Calu3 (cell line): ENCODE measurements at regions not wholly inside any gene's neighbourhood (a gene's known extent, or its start where the extent isn't known, plus 50 kb on each side); places are given as distances from the start of the nearest gene placed in this dataset.

ENCODE experiments used
- BruUV-seq: library from RNA; stranded (reverse); fragments of 400-500 nt; replicated peaks from 2 replicates; lab custom pipeline; 2021; lab: Mats Ljungman, UMichigan
- CTCF ChIA-PET: fragments of 300-600 bp; sonication (Branson Sonifier 250); formaldehyde crosslinking; loops from one replicate; lab custom pipeline; 2022; ENCODE audit warnings: antibody characterized with exemption; lab: Charles Lee
- DNase-seq: peaks from one replicate; pipeline ENCODE4 v3.0.0; 2022
- H3K27ac Mint-ChIP-seq: one replicate; pipeline ENCODE4 v1.8.0; 2022; ENCODE audit warnings: mixed read lengths; ENCODE audit not compliant: unreplicated experiment
- H3K27me3 Mint-ChIP-seq: one replicate; pipeline ENCODE4 v1.8.0; 2022; ENCODE audit warnings: mixed read lengths; ENCODE audit not compliant: unreplicated experiment
- H3K36me3 Mint-ChIP-seq: one replicate; pipeline ENCODE4 v1.8.0; 2022; ENCODE audit warnings: mild to moderate bottlenecking, moderate library complexity, mixed read lengths; ENCODE audit not compliant: insufficient read depth, unreplicated experiment
- H3K4me1 Mint-ChIP-seq: one replicate; pipeline ENCODE4 v1.8.0; 2022; ENCODE audit warnings: mild to moderate bottlenecking, low read depth, mixed read lengths; ENCODE audit not compliant: unreplicated experiment
- H3K4me3 Mint-ChIP-seq: one replicate; pipeline ENCODE4 v1.8.0; 2022; ENCODE audit warnings: mild to moderate bottlenecking, low read depth, moderate library complexity, mixed read lengths; ENCODE audit not compliant: unreplicated experiment
- H3K9me3 Mint-ChIP-seq: one replicate; pipeline ENCODE4 v1.8.0; 2022; ENCODE audit warnings: low read depth, mixed read lengths; ENCODE audit not compliant: unreplicated experiment
- CTCF ChIP-seq: fragments of 200-600 bp; IDR thresholded peaks from one replicate; pipeline ENCODE4 v1.8.0; 2022; ENCODE audit warnings: antibody characterized with exemption; ENCODE audit not compliant: unreplicated experiment
- intact Hi-C: fragments of 100-400 bp; cut with micrococcal nuclease; formaldehyde crosslinking; loops from one replicate; pipeline ENCODE4 v1.10.0; 2022; ENCODE audit not compliant: unreplicated experiment

DNA sequence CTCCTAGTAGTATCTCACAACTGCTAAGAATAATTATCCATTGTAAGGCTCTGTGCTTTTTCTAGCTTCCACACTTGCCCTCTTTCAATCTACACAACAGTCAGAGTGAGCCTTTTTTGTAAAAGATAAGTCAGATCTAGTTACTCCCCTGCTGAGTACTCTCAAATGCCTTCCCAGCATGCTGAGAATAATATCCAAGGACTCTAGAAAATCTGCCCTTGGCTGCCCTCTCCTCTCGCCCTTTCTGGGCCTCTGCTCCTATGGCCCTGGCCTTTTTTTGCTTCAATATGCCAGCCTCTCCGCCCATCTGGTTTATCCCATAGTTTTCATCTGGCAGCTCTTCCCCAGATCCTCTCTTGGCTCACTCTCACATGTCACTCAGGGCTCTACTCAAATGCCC is 455.9 kb upstream of the UBE2E3 start:
- Mint-ChIP-seq H3K27me3 (no peaks in the 10 kb centered on the region), H3K4me1 (peaks cover 53% of the 10 kb centered on the region), H3K4me3 (no peak overlapping the region), H3K9me3 (peaks cover 4% of the 10 kb centered on the region), H3K27ac (no peak overlapping the region), H3K36me3 (no peaks in the 10 kb centered on the region)
- intact Hi-C loops: loop anchor here (5.0 kb wide), 1 partner anchor 133 kb away; no protein-coding TSS in a partner anchor
- no peak for TF ChIP-seq CTCF
- DNase-seq: no peak
- CTCF ChIA-PET: no interaction called here
- BruUV-seq: no TSS peak

- BruUV-seq: no TSS peak
- CTCF ChIA-PET: interaction anchor here (1.0 kb wide), 1 partner anchor 133 kb away, joined by 3 read pairs; no protein-coding TSS in a partner anchor
- H3K27ac Mint-ChIP-seq: no peak overlapping the region
- H3K36me3 Mint-ChIP-seq: no peaks in the 10 kb centered on the region
- intact Hi-C loops: loop anchor here (5.0 kb wide), 1 partner anchor 134 kb away; no protein-coding TSS in a partner anchor
- H3K4me1 Mint-ChIP-seq: peaks cover 60% of the 10 kb centered on the region
- no peaks in the 10 kb centered on the region for H3K27me3 Mint-ChIP-seq
- TF ChIP-seq CTCF: no peak
- peaks cover 2% of the 10 kb centered on the region for H3K9me3 Mint-ChIP-seq
- DNase-seq: peak; percentile 24
- no peak overlapping the region for H3K4me3 Mint-ChIP-seq
Measured at GRCh38 chr2:180523621-180524340, 456.6 kb upstream of the UBE2E3 start.

DNA sequence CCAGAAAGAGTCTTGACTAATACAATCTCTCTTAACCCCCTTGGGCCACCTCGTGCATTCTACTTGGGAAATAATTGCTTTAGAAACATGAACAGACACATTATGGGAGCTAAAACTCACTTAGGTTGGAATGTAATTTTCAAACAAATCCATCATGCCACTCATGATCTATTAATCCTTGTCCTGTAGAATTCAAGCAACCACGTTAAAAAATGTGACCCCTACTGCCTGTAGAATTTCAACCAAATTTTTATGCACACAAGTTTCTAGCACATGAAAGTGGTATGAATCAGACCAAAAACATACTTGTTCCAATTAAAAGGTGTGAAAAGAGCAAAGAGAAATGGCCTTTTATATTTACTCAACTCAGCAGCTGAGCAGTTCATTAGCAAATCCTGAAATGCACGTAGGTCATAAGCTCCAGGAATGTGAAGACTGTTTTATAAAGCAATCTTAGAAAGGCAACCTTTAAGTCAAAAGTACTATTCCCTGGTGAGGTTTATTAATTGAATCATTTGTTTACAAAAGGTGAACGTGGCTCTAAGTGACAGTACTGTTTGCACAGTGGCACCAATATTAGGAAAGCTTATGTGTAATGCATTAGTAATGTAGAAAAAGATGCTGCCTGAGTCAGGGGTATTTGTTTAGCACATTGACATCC is 459.4 kb upstream of the UBE2E3 start:
- H3K4me1 Mint-ChIP-seq: peaks cover 87% of the 10 kb centered on the region
- peaks cover 2% of the 10 kb centered on the region for H3K9me3 Mint-ChIP-seq
- H3K27me3 Mint-ChIP-seq: no peaks in the 10 kb centered on the region
- DNase-seq: peak; percentile 15
- H3K36me3 Mint-ChIP-seq: no peaks in the 10 kb centered on the region
- no peak for TF ChIP-seq CTCF
- peak overlapping the region; percentile 27 for H3K27ac Mint-ChIP-seq
- CTCF ChIA-PET: interaction anchor here (0.5 to 3.0 kb wide), 9 partner anchors 57 to 537 kb away, joined by 3 to 25 read pairs (median 4); partner anchors contain the start of gene UBE2E3
- no TSS peak for BruUV-seq
- intact Hi-C loops: loop anchor here (1.0 to 5.0 kb wide), 7 partner anchors 54 to 537 kb away; no protein-coding TSS in a partner anchor
- H3K4me3 Mint-ChIP-seq: no peak overlapping the region

DNA sequence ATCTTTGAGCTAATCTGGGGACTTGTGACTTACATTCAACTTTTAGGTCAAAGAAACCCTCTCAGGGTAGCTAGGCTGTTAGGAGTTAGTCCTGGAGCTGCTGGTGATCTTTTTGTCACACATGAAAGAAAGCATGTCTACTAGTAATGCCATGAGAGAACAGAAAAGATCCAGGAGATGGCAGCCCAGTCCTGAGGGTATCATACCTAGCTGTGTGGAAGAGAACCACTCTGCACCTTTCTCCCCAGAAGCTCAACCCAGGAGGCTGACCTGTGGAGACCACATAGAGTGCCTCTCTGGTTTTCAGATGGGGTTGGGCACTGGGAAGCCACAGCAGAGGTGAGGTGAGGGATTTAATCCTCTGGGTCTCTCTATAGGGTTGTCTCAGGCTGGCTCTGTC is 460.2 kb upstream of the UBE2E3 start:
- H3K4me3 Mint-ChIP-seq: no peak overlapping the region
- BruUV-seq: no TSS peak
- peaks cover 93% of the 10 kb centered on the region for H3K4me1 Mint-ChIP-seq
- intact Hi-C loops: loop anchor here (1.0 to 5.0 kb wide), 7 partner anchors 55 to 538 kb away; no protein-coding TSS in a partner anchor
- H3K9me3 Mint-ChIP-seq: no peaks in the 10 kb centered on the region
- peak; percentile 32 for DNase-seq
- no peak for TF ChIP-seq CTCF
- H3K27me3 Mint-ChIP-seq: no peaks in the 10 kb centered on the region
- H3K27ac Mint-ChIP-seq: no peak overlapping the region
- no peaks in the 10 kb centered on the region for H3K36me3 Mint-ChIP-seq
- CTCF ChIA-PET: interaction anchor here (0.8 to 3.0 kb wide), 10 partner anchors 58 to 538 kb away, joined by 3 to 25 read pairs (median 4); partner anchors contain the start of gene UBE2E3
